CD14-positive monocyte (primary cell): ENCODE measurements at regions not wholly inside any gene's neighbourhood (a gene's known extent, or its start where the extent isn't known, plus 50 kb on each side); places are given as distances from the start of the nearest gene placed in this dataset.

ENCODE experiments used
- DNase-seq, 3 donors: peaks; one replicate each; pipeline ENCODE4 v3.0.0-alpha.2; 2011 to 2022
- H2AFZ ChIP-seq: 2 replicates; pipeline ENCODE4 v1.6.0; 2012; ENCODE audit warnings: mild to moderate bottlenecking, low read depth, low read length, inconsistent platforms; ENCODE audit not compliant: insufficient read depth, poor library complexity, severe bottlenecking
- H3K27ac ChIP-seq, 2 donors: 1 replicate in 1 of 2; 2 replicates in 1 of 2; pipeline ENCODE4 v1.5.1; 2012 to 2013; ENCODE audit warnings: low read length in 2 of 2, control low read depth in 1 of 2, inconsistent platforms in 1 of 2, low read depth in 1 of 2, mild to moderate bottlenecking in 1 of 2
- H3K27me3 ChIP-seq, 2 donors: one replicate each; pipeline versions ENCODE4 v1.6.0 to v1.6.1; 2011 to 2013; ENCODE audit warnings: low read length in 2 of 2; ENCODE audit not compliant: control insufficient read depth in 2 of 2, insufficient read depth in 2 of 2
- H3K36me3 ChIP-seq, 2 donors: replicated peaks in 1 of 2; 1 replicate in 1 of 2; 2 replicates in 1 of 2; pipeline versions ENCODE4 v1.5.1 to v1.6.1; 2012 to 2013; ENCODE audit warnings: low read length in 2 of 2, control low read depth in 1 of 2, inconsistent platforms in 1 of 2, mild to moderate bottlenecking in 1 of 2; ENCODE audit not compliant: insufficient read depth in 2 of 2, control insufficient read depth in 1 of 2
- H3K4me1 ChIP-seq, 2 donors: 1 replicate in 1 of 2; 2 replicates in 1 of 2; pipeline versions ENCODE4 v1.5.1 to v1.6.1; 2012 to 2013; ENCODE audit warnings: low read length in 2 of 2, control low read depth in 1 of 2, inconsistent platforms in 1 of 2, mild to moderate bottlenecking in 1 of 2, moderate library complexity in 1 of 2; ENCODE audit not compliant: insufficient read depth in 2 of 2, control insufficient read depth in 1 of 2
- H3K4me2 ChIP-seq: replicated peaks from 2 replicates; pipeline ENCODE3; 2012; ENCODE audit warnings: low read length, moderate library complexity, mild to moderate bottlenecking; ENCODE audit not compliant: poor library complexity, severe bottlenecking; ENCODE audit errors: extremely low read depth
- H3K4me3 ChIP-seq, 3 experiments: fragments of 200-600 bp in 1 of 3; sonication (generic) in 1 of 3; replicated peaks in 1 of 3; 1 replicate in 2 of 3; 2 replicates in 1 of 3; pipeline ENCODE4 v1.5.1; 2011 to 2013; ENCODE audit warnings: low read length in 3 of 3, mild to moderate bottlenecking in 3 of 3, control low read depth in 2 of 3, low read depth in 2 of 3, inconsistent platforms in 1 of 3, moderate library complexity in 1 of 3
- H3K79me2 ChIP-seq: 2 replicates; pipeline ENCODE4 v1.6.0; 2012; ENCODE audit warnings: mild to moderate bottlenecking, control low read depth, inconsistent platforms, low read length, moderate library complexity; ENCODE audit not compliant: insufficient read depth
- H3K9ac ChIP-seq: 2 replicates; pipeline ENCODE4 v1.6.0; 2017; ENCODE audit warnings: low read length, mild to moderate bottlenecking; ENCODE audit not compliant: insufficient read depth, poor library complexity, severe bottlenecking
- H3K9me3 ChIP-seq, 2 donors: replicated peaks in 1 of 2; 1 replicate in 1 of 2; 2 replicates in 1 of 2; pipeline versions ENCODE4 v1.5.1 to v1.6.1; 2012 to 2013; ENCODE audit warnings: low read length in 2 of 2, control low read depth in 1 of 2; ENCODE audit not compliant: control insufficient read depth in 1 of 2, insufficient read depth in 1 of 2
- H4K20me1 ChIP-seq: 2 replicates; pipeline ENCODE4 v1.6.0; 2012; ENCODE audit warnings: mild to moderate bottlenecking, low read length, control low read depth, moderate library complexity; ENCODE audit not compliant: insufficient read depth
- H3K27ac Mint-ChIP-seq, 7 donors: one replicate each; pipeline ENCODE4 v1.8.0; 2020; ENCODE audit warnings: mild to moderate bottlenecking in 7 of 7, mixed read lengths in 7 of 7, moderate library complexity in 6 of 7, inconsistent platforms in 2 of 7
- H3K27me3 Mint-ChIP-seq, 3 donors: one replicate each; pipeline ENCODE4 v1.8.0; 2021 to 2022; ENCODE audit warnings: low read depth in 3 of 3, mild to moderate bottlenecking in 3 of 3, mixed read lengths in 3 of 3, moderate library complexity in 3 of 3, inconsistent platforms in 1 of 3
- H3K36me3 Mint-ChIP-seq, 2 donors: one replicate each; pipeline ENCODE4 v1.8.0; 2020; ENCODE audit warnings: mixed read lengths in 2 of 2, inconsistent platforms in 1 of 2, mild to moderate bottlenecking in 1 of 2
- H3K4me1 Mint-ChIP-seq: one replicate; pipeline ENCODE4 v1.8.0; 2020; ENCODE audit warnings: mild to moderate bottlenecking, mixed read lengths
- H3K4me3 Mint-ChIP-seq, 2 donors: one replicate each; pipeline ENCODE4 v1.8.0; 2020; ENCODE audit warnings: mild to moderate bottlenecking in 2 of 2, mixed read lengths in 2 of 2, moderate library complexity in 1 of 2
- H3K9me3 Mint-ChIP-seq, 7 donors: one replicate each; pipeline ENCODE4 v1.8.0; 2020 to 2022; ENCODE audit warnings: mixed read lengths in 7 of 7, mild to moderate bottlenecking in 6 of 7, moderate library complexity in 6 of 7, inconsistent platforms in 2 of 7
- WGBS: methylation state at CpG from one replicate; pipeline ENCODE4 v1.1.5; 2013; ENCODE audit warnings: missing lambda C conversion rate; ENCODE audit not compliant: insufficient coverage; 5-methylcytosine and 5-hydroxymethylcytosine counted together
- intact Hi-C, 2 donors: fragments of 100-400 bp; cut with micrococcal nuclease; formaldehyde crosslinking; loops; one replicate each; pipeline versions ENCODE4 v1.15.0 to v1.15.1; 2023
- TF ChIP-seq, protein P1 (sequence below): fragments of 200-600 bp; IDR thresholded peaks from one replicate; pipeline ENCODE4 v1.8.0; 2022; ENCODE audit warnings: antibody characterized with exemption, mild to moderate bottlenecking

GRCh38 chr2:226325526-226325925 is 474.1 kb downstream of the IRS1 start:
- intact Hi-C loops: no loop called here
- peaks cover 18% of the 10 kb centered on the region for H3K4me1 Mint-ChIP-seq
- peaks cover 0 to 3% of the 10 kb centered on the region in 2 donors for H3K9me3 ChIP-seq

GRCh38 chr2:226320076-226320948 is 479.3 kb downstream of the IRS1 start:
- WGBS: 98% methylated on average over 4 of the region's 6 CpGs
- no peak overlapping the region for H2AFZ ChIP-seq
- H3K27me3 ChIP-seq: no peaks in the 10 kb centered on the region
- H3K27me3 Mint-ChIP-seq: peaks cover 0 to 3% (median 0%) of the 10 kb centered on the region in 3 donors
- H3K36me3 ChIP-seq: no peaks in the 10 kb centered on the region
- H3K4me3 Mint-ChIP-seq: no peak overlapping the region
- no peaks in the 10 kb centered on the region for H3K9me3 ChIP-seq
- peaks cover 13% of the 10 kb centered on the region for H3K4me1 Mint-ChIP-seq
- no peaks in the 10 kb centered on the region for H4K20me1 ChIP-seq
- no peak overlapping the region for H3K4me2 ChIP-seq
- no peak overlapping the region for H3K4me3 ChIP-seq
- H3K27ac Mint-ChIP-seq: no peak overlapping the region
- no peaks in the 10 kb centered on the region for H3K79me2 ChIP-seq
- no peak overlapping the region for H3K9ac ChIP-seq
- H3K9me3 Mint-ChIP-seq: peaks cover 0 to 5% (median 0%) of the 10 kb centered on the region in 7 donors
- intact Hi-C loops: no loop called here
- TF ChIP-seq, protein P1, sequence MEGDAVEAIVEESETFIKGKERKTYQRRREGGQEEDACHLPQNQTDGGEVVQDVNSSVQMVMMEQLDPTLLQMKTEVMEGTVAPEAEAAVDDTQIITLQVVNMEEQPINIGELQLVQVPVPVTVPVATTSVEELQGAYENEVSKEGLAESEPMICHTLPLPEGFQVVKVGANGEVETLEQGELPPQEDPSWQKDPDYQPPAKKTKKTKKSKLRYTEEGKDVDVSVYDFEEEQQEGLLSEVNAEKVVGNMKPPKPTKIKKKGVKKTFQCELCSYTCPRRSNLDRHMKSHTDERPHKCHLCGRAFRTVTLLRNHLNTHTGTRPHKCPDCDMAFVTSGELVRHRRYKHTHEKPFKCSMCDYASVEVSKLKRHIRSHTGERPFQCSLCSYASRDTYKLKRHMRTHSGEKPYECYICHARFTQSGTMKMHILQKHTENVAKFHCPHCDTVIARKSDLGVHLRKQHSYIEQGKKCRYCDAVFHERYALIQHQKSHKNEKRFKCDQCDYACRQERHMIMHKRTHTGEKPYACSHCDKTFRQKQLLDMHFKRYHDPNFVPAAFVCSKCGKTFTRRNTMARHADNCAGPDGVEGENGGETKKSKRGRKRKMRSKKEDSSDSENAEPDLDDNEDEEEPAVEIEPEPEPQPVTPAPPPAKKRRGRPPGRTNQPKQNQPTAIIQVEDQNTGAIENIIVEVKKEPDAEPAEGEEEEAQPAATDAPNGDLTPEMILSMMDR: no peak
- H3K4me1 ChIP-seq: peaks cover 9% of the 10 kb centered on the region in 2 donors
- DNase-seq: no peak
- H3K36me3 Mint-ChIP-seq: no peaks in the 10 kb centered on the region
- no peak overlapping the region for H3K27ac ChIP-seq

More at GRCh38 chr2:226325526-226325925, 474.1 kb downstream of the IRS1 start:
- H3K27ac Mint-ChIP-seq: peak overlapping the region in 6 of 7 donors; percentile 26 to 76 (median 68)
- H3K79me2 ChIP-seq: no peaks in the 10 kb centered on the region
- peak; percentile 23 to 71 (median 54) for DNase-seq
- no peaks in the 10 kb centered on the region for H3K36me3 ChIP-seq
- H3K36me3 Mint-ChIP-seq: no peaks in the 10 kb centered on the region
- H4K20me1 ChIP-seq: no peaks in the 10 kb centered on the region
- H3K27me3 Mint-ChIP-seq: no peaks in the 10 kb centered on the region
- peak overlapping the region; percentile 24 for H3K4me2 ChIP-seq
- peaks cover 0 to 4% (median 3%) of the 10 kb centered on the region in 7 donors for H3K9me3 Mint-ChIP-seq
- H3K27me3 ChIP-seq: no peaks in the 10 kb centered on the region
- H3K4me1 ChIP-seq: peaks cover 20 to 21% of the 10 kb centered on the region in 2 donors
- no peak overlapping the region for H3K4me3 Mint-ChIP-seq
- H2AFZ ChIP-seq: no peak overlapping the region
- no peak overlapping the region for H3K9ac ChIP-seq
- H3K27ac ChIP-seq: peak overlapping the region in 1 of 2 donors; percentile 14
- TF ChIP-seq, protein P1: no peak
- peak overlapping the region in 1 of 3 experiments; percentile 4 for H3K4me3 ChIP-seq
